Mucosa of gallbladder (tissue), 1 donor: ENCODE measurements at regions not wholly inside any gene's neighbourhood (a gene's known extent, or its start where the extent isn't known, plus 50 kb on each side); places are given as distances from the start of the nearest gene placed in this dataset.

ENCODE experiments used
- DNase-seq: peaks from one replicate; pipeline ENCODE4 v3.0.0-alpha.2; 2020; ENCODE audit warnings: low spot score
- donor health status: DM: no; HTN: no; CAD: no.

DNA sequence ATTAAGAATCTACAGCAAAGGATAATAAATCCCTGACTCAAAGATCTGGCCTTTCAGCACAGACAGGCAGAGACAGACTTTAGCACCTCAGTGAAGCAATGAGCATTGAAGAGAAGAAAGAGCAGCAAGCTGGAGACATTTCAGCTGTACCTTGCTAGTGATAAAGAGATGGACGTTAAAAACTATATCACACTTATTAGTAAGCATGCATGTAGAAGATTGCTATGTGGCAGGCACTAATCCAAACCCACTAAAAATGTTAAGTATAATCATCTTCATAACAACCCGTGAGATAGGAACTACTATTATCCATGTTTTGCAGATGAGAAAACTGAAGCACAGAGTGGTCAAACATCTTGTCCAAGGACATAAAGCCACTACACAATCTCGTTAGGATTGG, 1538.3 kb upstream of the FLRT2 start:
- no peak for DNase-seq

DNA sequence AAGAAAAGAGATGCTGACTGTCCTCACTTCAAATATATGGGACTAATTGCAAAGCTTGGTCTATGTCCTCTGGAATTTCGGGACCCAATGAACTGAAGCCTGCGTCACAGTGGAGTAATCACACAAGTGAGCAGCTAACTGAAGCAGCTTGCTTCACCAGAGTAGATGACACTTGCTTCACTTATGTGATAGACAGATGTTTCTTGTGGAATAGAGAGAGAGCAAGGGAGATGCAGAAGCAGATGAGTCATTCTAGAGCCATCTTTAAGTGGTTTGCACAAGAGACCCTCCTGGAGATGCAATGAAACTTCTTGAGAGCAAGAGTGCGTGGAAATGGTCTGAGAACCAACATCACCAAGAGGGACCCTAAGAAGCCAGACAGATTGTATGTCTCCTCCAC, 1537.1 kb upstream of the FLRT2 start:
- no peak for DNase-seq

DNA sequence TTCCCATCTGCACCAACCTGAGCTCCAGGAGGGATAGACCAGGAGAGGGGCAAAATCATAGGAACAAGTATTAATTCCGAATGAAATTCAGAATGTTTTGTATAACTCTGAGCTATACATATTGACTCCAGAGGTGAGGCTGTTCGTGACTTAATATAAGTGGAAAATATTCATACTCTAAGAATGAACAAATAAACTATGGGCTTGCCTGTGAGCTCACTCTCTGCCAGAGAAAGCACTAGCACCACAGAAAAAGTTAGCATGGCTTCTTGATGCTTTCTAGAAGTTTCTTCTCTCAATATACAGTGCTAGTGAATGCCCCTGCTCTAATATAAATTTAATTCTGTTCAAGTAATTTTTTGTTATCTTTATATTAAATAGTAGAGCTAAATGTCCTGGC, 1536.4 kb upstream of the FLRT2 start:
- DNase-seq = no peak

DNA sequence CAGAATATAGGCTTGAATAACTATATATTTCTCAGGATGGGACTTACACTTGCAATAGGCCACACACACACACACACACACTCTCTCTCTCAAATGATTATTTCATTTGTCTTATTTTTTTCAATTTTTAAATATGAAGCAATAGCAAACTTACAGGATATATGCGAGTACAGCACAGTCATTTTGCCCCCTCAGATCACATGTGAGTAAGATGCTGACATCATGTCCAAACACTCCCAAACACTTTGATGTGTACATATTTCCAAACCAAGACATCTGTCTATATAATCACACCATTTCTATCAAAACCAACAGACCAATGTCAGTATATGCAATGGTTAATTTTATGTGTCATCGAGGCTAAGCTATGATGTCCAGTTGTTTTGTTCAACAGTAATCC, 1535.9 kb upstream of the FLRT2 start:
- no peak for DNase-seq

DNA sequence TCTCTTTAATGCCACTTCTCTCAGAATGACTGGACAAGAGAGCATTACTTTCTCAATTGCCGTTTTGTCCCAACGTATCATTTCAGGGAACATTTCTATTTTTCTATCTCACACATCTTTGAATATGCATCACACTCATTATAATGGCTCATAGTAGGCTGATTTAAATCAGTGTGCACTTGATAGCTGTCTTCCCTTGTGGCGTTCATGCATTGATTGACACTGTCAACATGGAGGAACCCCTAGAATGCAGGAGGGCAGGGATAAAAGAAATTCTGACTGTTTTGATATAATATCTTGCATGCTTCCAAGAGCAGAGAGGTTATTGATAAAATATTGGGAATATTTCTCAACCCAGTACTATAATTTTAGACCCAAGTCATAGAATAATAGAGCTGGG, 1528.9 kb upstream of the FLRT2 start:
- DNase-seq = no peak

DNA sequence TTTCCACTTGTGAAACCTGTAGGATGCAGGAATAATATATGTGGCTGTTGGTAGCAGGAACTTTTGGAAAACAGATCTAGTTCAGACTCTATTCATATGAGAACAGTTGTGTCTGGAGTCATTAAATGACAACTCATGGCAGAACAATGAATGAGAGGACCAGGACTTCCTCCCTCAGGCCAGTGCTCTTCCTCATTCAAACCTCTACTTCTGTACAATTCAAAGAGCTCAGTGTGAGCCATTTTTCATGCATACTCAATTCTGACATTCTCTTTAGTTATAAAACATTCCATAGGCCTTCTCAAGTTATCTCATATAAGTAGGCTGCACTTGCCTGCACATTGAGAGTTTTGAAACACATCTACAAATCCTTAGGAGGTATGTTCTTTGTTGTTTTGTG, 1526.6 kb upstream of the FLRT2 start:
- no peak for DNase-seq

DNA sequence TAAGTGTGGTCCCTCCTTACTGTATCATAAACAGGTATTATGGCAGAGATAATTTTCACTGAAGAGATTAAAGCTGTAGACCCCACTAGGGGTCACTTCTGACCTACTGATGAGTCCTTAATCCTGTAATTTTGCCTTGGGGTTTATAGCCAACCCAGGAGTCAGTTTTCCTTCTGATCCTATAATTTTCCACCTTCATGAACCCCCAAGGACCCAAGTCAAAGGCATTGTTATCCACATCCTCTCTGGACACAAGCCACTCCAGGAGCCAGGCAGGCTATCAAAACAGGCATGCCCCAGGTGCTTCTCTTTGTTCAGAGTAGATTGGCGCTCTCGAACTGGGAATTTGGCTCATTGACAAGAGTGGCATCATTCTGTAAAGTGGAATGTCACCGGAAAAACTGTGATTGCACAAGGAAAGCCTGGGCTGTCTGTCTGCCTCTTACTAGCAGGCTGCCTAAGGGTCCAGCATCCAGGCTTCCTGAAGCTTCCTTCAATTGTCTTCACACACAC, 1523.2 kb upstream of the FLRT2 start:
- DNase-seq = no peak

DNA sequence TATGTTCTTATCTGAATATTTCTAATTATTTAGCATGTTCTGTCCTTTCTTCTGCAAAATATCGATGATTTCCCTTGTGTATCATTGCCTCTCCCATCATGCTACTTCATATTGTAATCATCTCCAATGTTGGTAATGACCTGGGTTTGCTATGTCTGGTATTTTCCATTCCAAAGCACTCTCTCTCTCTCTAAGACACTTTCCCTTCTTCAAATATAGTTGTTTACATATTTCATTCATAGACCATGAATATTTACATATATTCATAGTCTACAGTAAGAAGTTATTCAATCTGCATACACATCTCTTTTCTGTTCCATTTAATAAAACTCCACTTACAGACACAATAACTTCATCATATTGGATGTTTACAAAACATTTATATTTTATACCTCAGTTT, 1516.5 kb upstream of the FLRT2 start:
- DNase-seq = no peak

DNA sequence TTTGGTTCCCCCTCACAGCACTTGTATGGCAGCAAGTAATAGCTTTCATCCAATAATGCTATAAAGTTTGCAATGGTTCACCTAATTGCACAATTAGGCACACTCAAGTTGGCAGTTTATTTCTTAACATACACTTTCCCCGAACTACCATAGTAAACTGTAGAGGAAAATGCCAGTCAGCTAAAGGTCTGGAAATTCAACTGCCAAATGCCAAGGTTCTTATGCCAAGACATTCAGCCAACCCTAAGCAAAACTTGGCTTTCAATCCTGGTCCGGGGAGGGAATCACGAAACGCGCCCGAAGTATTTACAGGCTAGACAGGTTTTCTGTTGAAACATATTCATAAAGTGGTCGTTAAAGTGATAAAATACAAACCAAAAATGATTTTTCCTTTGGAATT, 1512.4 kb upstream of the FLRT2 start:
- DNase-seq = no peak

DNA sequence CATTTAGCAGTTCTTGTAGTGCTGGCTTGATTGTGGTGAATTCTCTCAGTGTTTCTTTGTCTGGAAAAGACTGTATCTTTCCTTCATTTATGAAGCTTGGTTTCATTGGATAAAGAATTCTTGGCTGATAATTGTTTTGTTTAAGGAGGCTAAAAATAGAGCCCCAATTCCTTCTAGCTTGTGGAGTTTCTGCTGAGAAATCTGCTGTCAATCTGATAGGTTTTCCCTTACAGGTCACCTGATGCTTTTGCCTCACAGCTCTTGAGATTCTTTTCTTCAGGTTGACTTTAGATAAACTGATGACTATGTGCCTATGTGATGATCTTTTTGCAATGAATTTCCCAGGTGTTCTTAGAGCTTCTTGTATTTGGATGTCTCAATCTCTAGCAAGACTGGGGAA, 1508.5 kb upstream of the FLRT2 start:
- DNase-seq = no peak

DNA sequence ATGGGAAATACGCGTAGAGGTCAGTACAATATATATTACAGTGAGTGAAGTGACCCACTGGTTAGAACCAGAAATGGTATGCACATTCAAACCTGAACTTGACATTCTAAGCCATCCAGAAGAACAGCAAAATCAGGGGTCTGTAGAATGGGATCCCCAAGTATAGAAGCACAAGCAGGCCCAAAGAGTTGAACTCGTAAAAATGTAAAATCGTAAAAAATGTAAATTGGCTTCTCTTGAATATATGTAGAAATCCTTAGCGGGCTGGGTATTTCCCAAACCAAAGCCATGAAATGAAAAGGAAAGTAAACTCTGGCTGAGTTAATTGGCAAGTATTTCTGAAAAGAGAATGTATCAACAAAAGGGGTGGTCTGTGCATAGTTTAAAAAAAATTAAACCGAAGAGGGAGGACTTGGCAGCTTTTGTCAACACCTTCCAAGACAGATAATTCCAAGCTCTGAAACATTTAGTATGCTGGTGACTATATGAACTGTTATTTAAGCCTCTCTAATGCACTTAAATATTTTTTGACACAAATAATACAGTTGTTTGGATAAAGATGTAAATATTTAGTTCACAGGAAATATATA, 1505.6 kb upstream of the FLRT2 start:
- DNase-seq = no peak

DNA sequence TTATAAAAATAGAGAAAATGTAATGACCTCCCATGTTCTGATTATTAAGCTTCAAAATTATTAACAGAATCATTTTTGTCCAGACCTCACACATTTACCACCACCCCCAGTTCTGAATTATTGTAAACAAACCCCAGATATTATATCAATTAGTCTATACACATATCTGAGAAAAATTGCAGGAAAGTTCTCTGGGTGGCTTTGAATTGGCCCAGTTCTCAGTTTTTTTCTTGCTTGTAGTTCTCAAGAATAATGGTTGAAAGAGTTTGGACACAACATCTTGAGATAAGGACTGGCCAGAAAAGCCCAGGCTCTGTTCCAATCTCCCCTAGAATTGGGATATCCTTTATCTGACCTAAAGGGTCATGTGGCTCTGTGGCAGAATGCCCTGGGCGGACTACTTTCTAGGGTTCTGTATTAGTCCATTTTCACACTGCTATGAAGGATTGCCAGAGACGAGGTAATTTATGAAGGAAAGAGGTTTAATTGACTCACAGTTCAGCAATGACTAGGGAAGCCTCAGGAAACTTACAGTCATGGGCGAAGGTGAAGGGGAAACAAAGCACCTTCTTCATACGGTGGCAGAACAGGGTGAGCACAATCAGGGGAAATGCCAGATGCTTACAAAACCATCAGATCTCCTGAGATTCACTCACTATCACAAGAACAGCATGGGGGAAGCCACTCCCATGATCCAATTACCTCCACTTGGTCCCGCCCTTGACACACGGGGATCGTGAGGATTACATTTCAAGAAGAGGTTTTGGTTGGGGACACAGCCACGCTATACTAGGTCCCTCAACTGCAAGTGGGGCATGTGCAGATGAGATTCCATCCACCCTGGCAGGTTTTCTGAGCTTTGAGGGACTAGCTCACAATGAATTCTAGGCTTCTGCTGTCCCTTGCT, 1504.6 kb upstream of the FLRT2 start:
- DNase-seq = no peak

DNA sequence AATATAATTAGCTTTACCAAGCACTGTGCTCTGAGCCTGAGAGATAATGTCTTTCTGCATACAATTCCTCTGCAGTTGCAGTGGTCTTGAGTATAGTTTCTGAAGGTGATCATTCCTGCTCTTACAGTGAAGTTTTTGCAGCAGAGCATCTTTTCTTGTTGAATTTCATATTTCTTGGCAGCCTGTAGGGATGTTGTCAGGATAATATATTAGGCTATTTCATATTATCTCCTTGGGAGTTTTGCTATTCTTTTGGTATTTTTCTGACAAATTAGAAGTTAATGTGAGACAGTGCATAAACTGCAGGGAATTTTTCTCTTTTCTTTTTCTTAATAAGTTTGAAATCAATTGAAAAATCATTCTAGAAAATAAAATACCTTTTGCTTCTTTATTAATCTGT, 1502.6 kb upstream of the FLRT2 start:
- no peak for DNase-seq

DNA sequence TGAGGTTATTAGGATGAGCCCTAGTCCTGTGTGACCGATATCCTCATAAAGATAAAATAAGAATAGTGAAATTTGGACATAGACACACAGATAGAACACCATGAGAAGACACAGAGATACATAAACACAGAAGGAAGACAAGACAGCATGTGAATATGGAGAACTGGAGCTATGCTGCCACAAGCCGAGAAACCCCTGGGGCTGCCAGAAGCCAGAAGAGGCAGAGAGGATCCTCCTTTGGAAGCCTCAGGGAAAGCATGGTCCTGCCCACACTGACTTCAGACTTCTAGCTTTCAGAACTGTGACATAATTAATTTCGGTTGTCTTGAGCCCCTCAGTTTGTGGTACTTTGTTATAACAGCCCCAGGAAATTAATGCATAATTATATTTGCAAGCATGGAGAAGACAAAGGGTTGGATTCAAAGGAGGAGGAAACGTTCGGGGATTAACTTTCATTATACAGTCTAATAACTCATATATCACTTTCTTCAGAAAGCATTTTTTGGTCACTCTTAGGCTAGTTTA, 1501.8 kb upstream of the FLRT2 start:
- no peak for DNase-seq

DNA sequence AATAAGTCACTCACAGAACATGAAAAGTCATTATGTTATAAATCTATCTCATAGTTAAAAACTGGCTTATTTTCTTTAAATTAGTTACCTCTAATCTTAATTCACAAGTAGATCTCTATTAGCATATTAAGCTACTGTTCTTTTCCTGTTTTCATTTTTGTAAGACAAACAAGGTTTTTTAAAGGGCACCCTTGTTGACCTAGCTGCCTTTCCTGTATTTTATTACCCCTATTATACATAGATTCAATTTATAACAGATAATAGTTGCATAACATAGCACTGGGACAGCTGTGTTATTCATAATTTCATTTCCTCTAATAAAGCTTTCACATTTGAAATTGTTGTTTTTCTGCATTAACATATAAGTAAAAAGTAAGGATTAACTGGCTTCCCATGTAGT, 1500.7 kb upstream of the FLRT2 start:
- no peak for DNase-seq

DNA sequence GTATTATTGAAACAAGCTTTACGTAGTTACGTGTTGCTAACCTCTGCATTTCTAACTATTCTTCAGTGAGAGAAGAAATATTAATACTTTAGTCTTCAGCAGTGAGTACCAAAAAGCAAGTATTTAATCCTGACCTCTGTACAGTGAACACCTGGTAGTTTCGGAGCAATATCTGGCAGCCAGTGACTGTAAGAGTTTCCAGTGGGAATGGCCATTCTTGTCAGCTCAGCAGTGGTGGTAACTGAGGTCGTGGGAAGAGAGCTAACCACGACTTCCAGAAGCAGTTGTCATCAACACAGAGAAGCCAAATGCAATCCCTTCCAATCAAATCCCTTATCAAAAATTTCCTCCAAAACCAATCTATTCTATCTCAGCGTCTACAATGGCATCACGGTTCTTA, 1500.2 kb upstream of the FLRT2 start:
- DNase-seq = no peak

DNA sequence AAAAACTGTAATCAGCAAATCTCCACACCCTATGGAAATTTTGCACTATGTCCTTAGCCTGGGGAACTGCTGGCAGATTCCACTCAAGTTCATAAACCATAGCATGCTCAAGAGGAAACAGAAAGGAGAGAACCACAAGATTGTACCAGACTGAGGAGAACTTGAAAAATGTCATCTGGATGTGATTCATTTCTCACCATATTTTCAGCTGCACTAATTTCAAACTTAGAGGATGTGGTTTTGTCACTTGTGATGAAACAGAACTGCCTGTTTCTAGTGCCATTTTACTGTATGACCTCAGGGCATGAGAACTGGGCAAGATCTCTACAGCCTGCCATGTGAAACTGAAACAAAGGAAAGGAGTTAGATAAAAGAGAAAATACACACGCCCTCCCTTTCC, 1493.1 kb upstream of the FLRT2 start:
- DNase-seq = no peak

DNA sequence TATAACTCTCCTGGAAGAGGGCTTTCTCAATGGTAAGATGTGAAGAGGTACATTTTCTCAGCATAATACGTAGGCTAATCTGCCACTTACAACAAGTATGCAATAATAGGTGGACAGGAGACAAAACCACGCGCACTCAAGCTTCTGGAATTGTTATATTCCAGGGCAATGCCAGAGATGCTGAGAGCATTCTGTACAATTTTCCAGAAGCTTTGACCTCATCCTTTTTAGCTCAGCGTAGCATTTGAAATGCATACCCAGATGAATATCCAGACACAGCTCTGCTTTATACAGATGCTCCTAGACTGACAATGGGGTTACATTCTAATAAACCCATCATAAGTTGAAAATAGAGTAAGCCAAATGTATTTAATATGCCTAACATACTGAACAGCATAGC, 1492.4 kb upstream of the FLRT2 start:
- DNase-seq = no peak

DNA sequence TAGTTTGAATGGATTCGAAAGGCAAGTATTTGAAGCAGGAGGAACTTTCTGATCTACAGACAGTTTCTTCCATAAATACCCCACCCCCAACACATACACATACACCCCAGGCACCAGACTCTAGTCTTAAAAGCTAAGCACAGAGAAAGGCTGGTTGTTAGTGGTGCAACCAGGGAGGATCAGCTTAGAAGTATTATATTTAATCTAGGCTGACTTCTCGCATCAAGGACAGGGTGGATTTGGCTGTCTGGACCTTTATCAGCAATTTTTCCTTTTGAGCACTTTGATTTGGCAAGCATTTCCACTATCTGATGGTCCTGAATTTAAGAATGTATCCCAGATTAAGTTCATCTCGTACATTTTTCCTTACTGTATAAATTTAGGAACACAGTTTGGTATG, 1489.8 kb upstream of the FLRT2 start:
- no peak for DNase-seq

DNA sequence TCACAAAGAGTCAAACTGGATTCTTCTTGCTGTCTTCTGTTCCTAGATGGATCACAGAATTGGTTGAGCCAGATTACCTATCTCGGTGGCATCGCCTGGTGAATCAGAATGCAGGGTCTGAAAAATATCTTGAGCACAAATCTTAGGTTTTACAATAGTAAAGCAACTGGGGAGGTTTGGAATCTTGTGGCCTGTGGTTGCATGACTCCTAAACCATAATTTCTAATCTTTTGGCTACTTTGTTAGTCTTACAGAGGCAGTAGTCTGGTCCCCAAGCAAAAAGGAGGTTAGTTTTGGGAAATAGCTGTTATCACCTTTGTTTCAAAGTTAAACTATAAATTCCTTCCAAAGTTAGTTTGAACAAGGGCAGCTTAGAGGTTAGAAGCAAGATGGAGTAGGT, 1488.5 kb upstream of the FLRT2 start:
- no peak for DNase-seq

DNA sequence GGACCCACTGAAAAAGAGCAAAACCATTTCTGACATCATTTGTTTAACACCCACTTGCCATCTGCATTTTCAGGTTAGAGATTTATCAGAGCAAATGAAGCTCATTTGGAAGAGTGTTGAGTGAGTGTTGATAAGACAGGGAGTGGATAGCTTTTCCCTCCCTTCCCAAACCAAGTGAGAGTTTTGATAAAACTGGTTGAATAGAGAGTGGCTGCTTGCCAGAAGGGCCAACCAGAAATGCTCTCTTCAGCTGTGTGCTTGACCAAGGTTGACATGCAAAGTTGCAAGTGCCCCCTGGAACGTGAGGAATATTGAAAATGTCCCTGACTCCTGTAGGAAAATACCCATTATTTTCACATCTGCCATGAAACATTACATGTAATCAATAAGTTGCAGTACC, 1487.0 kb upstream of the FLRT2 start:
- no peak for DNase-seq

DNA sequence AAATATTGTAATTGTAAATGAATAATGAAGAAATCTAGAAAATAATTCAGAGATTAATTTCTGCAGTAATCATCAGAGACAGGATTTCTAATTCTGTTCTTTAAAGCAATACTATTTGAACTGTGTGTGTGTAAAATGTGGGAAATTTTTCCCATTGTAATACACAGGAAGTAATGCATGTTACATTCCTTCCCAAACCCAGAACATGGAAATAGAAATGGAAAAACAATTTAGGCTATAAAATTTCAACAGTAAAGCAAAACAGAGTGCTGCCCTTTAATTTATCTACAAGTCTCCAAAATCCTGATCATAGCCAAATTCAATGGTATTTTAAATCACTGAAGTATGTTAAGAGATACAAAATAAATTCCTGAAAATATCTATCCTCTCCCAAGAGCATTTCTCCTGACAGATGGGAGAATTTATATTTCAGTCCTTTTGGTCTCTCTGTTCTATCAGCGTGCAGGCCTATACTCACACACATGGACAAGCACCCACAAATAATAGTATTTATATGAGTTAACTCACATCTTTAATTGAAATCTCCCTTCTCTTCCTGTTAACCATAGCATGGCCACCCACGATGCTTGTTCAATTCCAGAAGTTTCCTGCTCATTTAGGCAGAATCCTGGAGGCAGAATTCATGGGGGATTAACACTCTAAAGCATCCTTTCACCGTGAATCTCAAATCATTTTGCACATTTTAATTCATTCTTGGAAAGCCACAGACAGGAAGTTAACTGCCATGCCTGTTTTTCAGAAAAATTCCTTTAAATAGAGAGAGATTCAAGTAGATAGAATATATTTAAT, 1465.4 kb upstream of the FLRT2 start:
- no peak for DNase-seq
